Suprapubic skin (tissue), 3 donors: ENCODE measurements at regions not wholly inside any gene's neighbourhood (a gene's known extent, or its start where the extent isn't known, plus 50 kb on each side); places are given as distances from the start of the nearest gene placed in this dataset.
"Not testable (repeated sequence)": the region's sequence is repeated elsewhere in the genome, so short reads cannot be mapped to it uniquely, and the experiment has no call there.

ENCODE experiments used
- CTCF ChIP-seq, 2 donors: fragments of 200-600 bp in 1 of 2; fragments of 450-650 bp in 1 of 2; sonication (generic) in 1 of 2; IDR thresholded peaks; one replicate each; pipeline ENCODE4 v1.5.1; 2016 to 2019; ENCODE audit warnings: antibody characterized with exemption in 2 of 2, mild to moderate bottlenecking in 1 of 2, moderate library complexity in 1 of 2
- POLR2AphosphoS5 ChIP-seq, 3 donors: sonication (generic); formaldehyde crosslinking; IDR thresholded peaks; one replicate each; pipeline ENCODE4 v1.6.1; 2017; ENCODE audit warnings: antibody characterized with exemption in 3 of 3

GRCh38 chr5:98325187-98325586 lies 448.3 kb upstream of the RGMB start:
- not testable (repeated sequence) for TF ChIP-seq CTCF, POLR2AphosphoS5 (IDR thresholded peaks at IDR 0.05)
